ENCODE measurements at regions not wholly inside any gene's neighbourhood (a gene's known extent, or its start where the extent isn't known, plus 50 kb on each side); places are given as distances from the start of the nearest gene placed in this dataset.
"Not testable (repeated sequence)": the region's sequence is repeated elsewhere in the genome, so short reads cannot be mapped to it uniquely, and the experiment has no call there.

DNA sequence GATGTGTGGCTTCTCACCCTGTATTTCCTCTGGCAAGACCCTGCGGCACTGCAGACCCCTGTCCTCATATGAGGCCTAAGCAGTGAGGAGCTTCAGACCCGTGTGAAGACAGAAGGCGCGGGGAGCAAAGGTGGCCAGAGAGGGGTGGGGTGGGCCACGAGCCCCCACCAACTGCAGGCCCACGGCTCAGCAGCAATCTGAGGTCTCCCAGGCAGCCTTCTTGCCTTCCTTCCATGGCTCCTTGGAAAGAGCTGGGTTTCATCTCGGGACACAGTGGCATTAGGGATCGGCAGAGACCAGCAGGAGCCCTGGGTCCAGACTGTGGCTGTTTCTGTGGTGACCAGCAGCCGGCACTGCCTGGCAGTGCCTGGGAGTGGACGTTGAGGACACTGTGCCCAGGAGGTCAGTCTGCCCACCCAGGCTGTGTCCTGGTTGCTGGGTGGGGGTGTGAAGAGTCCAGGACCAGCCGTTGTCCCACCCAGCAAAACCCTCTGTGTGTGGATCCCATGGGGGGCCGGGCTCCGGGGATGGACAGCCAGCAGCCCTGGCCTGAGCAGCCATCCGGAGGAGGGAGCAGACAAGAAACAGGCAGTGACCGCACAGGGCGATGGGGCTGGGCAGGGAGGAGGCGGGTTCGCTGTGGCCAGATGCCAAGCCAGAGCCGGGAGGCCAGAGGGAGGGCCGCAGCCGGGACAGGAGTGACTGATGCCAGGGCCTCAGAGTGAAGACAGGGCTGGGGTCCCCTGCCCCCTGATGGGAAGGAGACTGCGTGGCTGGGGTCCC lies 73.8 kb downstream of the RRM2 start:
- DNase-seq (no peak), ATAC-seq (peak in 1 of 2 donors; percentile 6)
- intact Hi-C loops (cut with DNase I), result no loop called here

GRCh38 chr2:10196948-10197696 lies 74.6 kb downstream of the RRM2 start:
- ATAC-seq, result peak in 1 of 2 donors; percentile 4
- no peak for DNase-seq
- H3K9me3 ChIP-seq, result no peaks in the 10 kb centered on the region
- intact Hi-C loops (cut with DNase I), result no loop called here
- H3K27me3 ChIP-seq (ENCODE audit: low read depth), result no peaks in the 10 kb centered on the region
- H3K36me3 ChIP-seq, result no peaks in the 10 kb centered on the region
- no peak overlapping the region for H3K27ac ChIP-seq
- TF ChIP-seq, protein P1, sequence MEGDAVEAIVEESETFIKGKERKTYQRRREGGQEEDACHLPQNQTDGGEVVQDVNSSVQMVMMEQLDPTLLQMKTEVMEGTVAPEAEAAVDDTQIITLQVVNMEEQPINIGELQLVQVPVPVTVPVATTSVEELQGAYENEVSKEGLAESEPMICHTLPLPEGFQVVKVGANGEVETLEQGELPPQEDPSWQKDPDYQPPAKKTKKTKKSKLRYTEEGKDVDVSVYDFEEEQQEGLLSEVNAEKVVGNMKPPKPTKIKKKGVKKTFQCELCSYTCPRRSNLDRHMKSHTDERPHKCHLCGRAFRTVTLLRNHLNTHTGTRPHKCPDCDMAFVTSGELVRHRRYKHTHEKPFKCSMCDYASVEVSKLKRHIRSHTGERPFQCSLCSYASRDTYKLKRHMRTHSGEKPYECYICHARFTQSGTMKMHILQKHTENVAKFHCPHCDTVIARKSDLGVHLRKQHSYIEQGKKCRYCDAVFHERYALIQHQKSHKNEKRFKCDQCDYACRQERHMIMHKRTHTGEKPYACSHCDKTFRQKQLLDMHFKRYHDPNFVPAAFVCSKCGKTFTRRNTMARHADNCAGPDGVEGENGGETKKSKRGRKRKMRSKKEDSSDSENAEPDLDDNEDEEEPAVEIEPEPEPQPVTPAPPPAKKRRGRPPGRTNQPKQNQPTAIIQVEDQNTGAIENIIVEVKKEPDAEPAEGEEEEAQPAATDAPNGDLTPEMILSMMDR (IDR thresholded peaks at IDR 0.05), result no peak
- peaks cover 6% of the 10 kb centered on the region for H3K4me1 ChIP-seq
- no peak overlapping the region for H3K4me3 ChIP-seq

More for the DNA sequence above, 73.8 kb downstream of the RRM2 start:
- Histone ChIP-seq H3K36me3 (no peaks in the 10 kb centered on the region), H3K27me3 (ENCODE audit: low read depth) (no peaks in the 10 kb centered on the region), H3K4me3 (no peak overlapping the region), H3K27ac (no peak overlapping the region), H3K9me3 (no peaks in the 10 kb centered on the region), H3K4me1 (peaks cover 6% of the 10 kb centered on the region)
- TF ChIP-seq, protein P1 (IDR thresholded peaks at IDR 0.05), result no peak

DNA sequence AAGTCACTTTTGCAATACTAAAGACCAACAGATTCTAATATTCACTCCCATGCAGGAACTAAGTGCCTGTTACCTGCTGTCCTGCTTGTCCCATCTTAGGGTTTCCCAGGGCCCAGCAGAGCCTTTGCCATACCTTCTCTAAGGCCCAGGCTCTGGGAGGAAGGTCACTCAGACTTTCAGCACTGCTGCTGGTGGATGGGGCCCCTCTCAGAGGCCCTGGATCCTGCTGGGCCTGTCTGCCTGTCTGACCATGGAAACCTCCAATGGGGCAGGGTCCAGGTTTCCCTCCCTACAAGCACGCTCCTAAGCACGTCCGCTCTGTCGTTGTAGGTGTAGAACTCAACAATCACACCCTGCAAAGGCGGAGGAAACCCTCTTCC lies 75.1 kb downstream of the RRM2 start:
- Histone ChIP-seq H3K36me3 (no peaks in the 10 kb centered on the region), H3K9me3 (no peaks in the 10 kb centered on the region), H3K27ac (no peak overlapping the region), H3K27me3 (ENCODE audit: low read depth) (no peaks in the 10 kb centered on the region), H3K4me3 (no peak overlapping the region), H3K4me1 (peaks cover 6% of the 10 kb centered on the region)
- DNase-seq, result no peak
- intact Hi-C loops (cut with DNase I), result no loop called here
- no peak for ATAC-seq
- TF ChIP-seq, protein P1 (IDR thresholded peaks at IDR 0.05), result no peak

DNA sequence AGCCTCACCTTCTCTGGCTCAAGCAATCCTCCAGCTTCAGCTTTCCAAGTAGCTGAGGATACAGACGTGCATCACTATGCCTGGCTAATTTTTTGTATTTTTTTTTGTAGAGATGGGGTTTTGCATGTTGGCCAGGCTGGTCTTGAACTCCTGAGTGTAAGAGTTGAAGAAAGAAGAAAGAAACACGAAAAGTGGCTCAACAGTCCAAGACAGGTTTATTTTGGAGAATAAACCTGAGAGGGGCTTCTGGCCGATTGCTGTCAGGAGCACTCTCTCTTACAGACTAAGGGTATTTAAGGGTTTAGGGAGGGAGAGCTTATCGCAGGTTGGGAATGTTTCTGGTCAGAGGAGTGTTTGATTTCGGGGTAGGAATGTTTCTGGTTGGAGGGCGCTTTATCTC lies 75.9 kb downstream of the RRM2 start:
- H3K27me3 ChIP-seq (ENCODE audit: low read depth); H3K9me3 ChIP-seq; H3K4me3 ChIP-seq; H3K27ac ChIP-seq; H3K4me1 ChIP-seq; H3K36me3 ChIP-seq; DNase-seq; intact Hi-C loops (cut with DNase I): not testable (repeated sequence)
- peak in 1 of 2 donors; percentile 60 for ATAC-seq

DNA sequence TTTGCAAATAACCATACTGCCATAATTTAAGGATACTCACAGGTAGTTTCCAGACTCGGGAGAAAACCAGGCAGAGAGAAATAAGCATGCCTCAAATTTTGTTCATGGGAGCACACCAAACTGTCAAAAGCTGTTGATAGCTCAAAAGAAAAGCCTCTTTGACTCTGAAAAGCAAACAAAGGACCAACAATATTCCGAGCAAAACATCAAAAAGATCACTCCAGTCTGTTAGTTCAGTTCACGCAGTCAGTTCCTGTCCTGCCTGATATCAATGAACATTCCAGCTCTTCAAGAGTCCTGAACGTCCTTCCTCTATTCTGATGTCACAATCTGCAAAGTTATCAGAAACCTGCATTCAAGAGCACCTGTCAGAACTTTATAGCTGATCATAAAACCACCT lies 78.7 kb downstream of the RRM2 start:
- Histone ChIP-seq H3K27me3 (ENCODE audit: low read depth) (no peaks in the 10 kb centered on the region), H3K4me1 (no peaks in the 10 kb centered on the region), H3K9me3 (no peaks in the 10 kb centered on the region), H3K27ac (no peak overlapping the region), H3K36me3 (no peaks in the 10 kb centered on the region), H3K4me3 (no peak overlapping the region)
- TF ChIP-seq, protein P1 (IDR thresholded peaks at IDR 0.05), result no peak
- no peak for DNase-seq
- no peak for ATAC-seq
- intact Hi-C loops (cut with DNase I), result loop anchor here (5.0 kb wide), 1 partner anchor 111 kb away; no protein-coding TSS in a partner anchor
